NCI-H774 (cell line): ENCODE measurements at regions not wholly inside any gene's neighbourhood (a gene's known extent, or its start where the extent isn't known, plus 50 kb on each side); places are given as distances from the start of the nearest gene placed in this dataset.
"Not testable (repeated sequence)": the region's sequence is repeated elsewhere in the genome, so short reads cannot be mapped to it uniquely, and the experiment has no call there.

Experiments used
- DNase-seq: peaks from one replicate; lab custom pipeline; 2025; lab: John Stamatoyannopoulos, UW

GRCh38 chr2:7641272-7641671 is 724.1 kb downstream of the RNF144A start:
- DNase-seq: not testable (repeated sequence)

DNA sequence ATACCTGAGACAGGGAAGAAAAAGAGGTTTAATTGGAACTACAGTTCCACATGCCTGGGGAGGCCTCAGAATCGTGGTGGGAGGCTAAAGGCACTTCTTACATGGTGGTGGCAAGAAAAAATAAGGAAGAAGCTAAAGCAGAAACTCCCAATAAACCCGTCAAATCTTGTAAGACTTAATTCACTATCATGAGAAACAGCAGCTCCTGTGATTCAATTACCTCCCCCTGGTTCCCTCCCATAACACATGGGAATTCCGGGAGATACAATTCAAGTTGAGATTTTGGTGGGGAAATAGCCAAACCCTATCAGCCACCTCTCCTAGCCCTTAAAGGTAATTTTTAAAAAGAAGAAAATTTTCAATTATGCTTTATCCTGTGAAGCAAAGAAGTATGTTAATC is 728.8 kb downstream of the RNF144A start:
- no peak for DNase-seq

- DNase-seq: no peak
These were observed 729.4 kb downstream of the RNF144A start for GRCh38 chr2:7646661-7647060.

GRCh38 chr2:7648221-7648795 is 731.1 kb downstream of the RNF144A start:
- no peak for DNase-seq

DNA sequence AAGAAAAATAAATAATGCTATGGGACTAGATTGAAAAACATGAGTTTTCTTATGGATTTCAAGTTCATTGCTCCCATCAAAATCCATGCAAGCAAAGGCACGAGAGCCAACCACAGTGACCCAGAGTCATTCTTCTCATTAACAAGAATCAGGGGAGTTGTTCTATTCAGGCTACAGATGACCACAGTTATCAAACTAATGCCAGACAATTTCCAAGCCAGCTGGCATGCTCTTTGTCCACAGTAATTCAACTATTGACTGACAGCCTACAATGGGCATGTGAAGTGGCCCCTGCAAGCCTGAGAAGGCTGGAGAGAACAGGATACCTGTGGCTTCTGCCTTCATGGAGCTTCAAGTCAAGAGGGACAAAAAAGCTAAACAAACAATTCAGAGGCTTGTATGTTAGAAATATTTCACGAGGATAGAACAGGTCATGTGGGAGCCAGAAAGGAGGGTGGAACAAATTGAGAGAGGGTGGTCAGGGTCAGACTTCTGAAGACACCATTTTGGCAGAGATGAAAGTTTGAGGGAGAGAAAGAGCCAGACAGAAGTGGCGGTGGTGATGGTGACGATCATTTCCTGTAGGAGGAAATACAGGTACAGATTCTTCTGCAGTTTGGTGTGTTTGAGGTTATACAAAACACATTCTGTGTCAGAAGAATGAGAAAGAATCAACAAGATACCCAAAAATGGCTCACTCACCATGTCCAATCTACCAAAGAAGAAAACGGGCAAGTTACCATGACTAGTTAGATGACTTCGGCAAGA is 732.4 kb downstream of the RNF144A start:
- no peak for DNase-seq

DNA sequence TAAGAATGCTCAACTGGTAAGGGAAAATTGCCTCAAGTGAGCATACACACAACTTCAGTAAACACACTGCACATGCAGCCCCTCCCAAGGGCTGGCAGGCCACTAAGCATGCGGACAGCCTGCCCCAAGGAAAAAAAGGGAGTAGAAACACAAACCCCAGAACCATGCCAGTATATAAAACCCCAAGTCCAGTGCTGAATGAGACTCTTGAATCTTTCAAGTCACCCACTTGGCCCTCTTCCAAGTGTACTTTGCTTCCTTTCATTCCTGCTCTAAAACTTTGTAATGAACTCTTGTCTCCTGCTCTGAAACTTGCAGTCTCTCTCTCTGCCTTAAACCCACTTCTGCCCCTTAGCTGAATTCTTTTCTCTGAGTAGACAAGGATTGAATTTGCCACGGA is 736.4 kb downstream of the RNF144A start:
- no peak for DNase-seq

GRCh38 chr2:7655629-7656028 is 738.4 kb downstream of the RNF144A start:
- no peak for DNase-seq

- not testable (repeated sequence) for DNase-seq
These were observed 740.3 kb downstream of the RNF144A start for GRCh38 chr2:7657526-7657925.

DNA sequence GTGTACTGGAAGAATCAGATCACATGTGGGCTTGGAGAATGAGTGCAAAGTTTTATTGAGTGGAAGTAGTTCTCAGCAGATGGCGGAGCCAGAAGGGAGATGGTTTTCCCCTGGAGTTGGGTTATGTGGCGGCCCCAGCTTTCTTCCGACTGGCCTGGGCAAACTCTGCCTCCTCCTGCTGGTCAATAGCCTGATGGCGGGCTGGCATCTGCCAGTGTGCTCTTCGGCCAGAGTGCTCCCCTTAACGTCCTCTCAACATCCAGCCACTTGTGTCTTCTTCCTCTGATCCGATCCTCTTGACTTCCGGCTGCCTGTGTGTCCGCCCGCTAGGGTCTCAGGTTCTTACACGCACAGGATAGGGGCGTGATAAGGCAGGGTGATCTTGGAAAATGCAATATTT is 741.3 kb downstream of the RNF144A start:
- DNase-seq: no peak

- no peak for DNase-seq
These were observed 743.6 kb downstream of the RNF144A start for GRCh38 chr2:7660816-7661215.

- DNase-seq: no peak
These were observed 744.3 kb downstream of the RNF144A start for GRCh38 chr2:7661502-7661901.

- no peak for DNase-seq
These were observed 748.7 kb downstream of the RNF144A start for GRCh38 chr2:7665880-7666279.

DNA sequence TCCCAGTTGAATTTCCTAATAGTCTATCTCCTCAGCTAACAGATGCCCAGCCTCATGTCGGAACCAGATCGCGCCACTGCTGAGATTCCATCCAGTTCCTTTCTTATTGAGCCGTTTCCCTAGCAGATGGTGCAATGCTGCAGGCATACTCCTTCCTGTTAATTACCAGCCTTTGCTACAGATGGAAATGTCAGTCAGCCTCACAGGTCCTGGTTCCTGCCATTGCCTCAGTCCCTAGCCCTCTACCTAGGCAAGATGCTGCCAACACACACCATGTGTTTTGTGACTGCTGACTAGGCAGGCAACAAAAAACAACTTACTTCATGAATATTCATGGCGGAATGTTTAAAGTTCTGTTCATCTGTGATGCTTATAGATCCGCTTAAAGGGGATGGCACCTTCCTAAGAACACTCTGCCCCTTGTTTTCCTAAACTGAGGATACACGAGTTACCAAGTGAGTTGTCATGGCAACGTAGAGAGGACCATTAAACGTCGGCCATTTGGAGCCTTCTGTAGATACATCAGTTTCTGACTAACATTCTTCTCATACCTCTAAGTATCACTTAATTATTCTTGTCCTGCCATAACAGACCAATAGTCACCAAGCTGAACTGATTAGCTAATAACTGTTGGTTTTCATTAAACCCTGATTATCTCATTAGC is 749.5 kb downstream of the RNF144A start:
- DNase-seq: no peak

GRCh38 chr2:7667260-7667757 is 750.1 kb downstream of the RNF144A start:
- no peak for DNase-seq

- no peak for DNase-seq
These were observed 753.9 kb downstream of the RNF144A start for GRCh38 chr2:7670905-7671641.

DNA sequence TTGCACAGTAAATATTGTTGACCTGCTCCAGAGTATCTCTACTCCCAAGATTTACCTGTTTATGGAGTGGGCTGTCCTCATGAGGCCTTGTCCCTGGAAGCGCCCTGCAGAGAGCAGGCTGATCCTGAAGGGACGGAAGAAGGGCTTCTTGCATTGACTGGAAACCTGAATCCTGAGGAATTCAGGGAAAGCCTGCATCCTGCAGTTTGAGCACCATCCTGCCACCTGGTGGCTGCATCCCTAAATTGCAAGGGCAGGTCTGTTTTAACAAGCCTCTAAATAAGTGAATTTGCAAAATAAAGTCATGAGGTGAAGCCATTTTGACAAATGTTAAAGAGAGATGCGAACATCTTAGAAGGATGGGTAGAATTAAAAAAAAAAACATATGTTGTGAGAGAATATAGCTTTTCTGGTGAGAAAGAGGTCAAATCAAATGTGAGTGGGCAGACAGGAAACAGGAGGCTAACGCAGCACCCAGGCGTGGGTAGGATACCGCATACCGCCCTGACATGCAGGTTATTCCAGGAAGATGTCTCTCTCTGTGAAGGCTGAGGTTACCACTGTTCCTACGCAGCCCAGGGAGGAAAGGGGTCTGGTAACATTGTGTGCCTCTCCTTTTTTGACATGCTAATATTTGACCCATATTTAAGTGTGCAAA is 754.9 kb downstream of the RNF144A start:
- no peak for DNase-seq

GRCh38 chr2:7672685-7673071 is 755.5 kb downstream of the RNF144A start:
- DNase-seq: no peak

DNA sequence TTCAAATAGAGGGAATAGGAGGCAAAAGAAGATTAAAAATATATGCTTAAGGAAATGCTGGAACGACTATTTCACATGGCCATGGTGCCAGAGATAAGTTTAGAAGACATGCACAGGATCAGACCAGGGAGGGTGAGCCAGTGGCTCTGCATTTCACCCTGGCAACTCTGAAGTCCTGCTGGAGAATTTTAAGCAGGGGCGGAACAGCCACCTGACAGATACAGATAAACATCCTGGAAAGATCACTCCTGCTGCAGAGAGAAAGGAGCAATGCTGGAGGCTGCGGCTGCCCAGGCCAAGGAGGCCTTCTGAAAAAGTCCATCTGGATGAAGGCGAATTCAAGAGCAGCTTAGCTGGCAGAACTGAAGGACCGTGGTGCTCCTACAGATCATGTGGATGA is 755.9 kb downstream of the RNF144A start:
- DNase-seq: no peak

DNA sequence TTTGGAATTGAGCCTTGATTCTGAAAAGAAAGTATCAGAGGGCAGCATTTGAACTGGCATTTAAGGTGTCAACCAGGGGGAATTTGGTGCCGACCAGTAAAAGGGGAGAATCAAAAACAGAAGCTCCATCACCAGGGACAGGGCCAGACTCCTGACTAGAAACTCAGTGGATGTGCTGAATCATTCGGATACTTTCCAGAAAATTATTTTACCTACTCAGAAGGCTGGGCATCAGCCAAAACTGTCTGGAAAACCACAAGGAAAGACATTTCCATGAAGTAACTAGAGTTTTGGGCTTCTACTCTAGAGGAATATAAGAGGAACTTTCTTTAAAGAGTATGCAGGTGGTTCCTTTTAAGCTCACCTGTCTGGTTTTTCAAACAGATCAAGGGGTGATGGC is 756.6 kb downstream of the RNF144A start:
- DNase-seq: no peak

DNA sequence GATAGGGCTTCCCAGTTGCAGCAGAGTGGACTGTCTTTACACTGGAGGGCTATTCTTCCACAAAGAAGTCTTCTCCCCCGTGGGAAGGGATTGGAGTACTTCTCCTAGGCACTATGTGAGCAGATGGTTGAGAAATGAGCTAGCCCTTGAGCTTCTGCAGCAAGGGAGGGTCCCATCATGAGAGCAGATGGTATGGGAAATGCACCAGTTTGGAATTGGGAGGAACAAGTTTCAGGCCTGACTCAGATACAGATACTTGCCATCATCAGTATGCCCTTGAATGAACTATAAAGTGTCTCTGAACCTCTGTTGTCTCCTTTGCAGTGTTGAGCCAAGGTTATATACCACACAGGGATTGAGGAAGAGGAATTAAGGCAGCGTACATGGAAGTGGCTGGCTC is 757.4 kb downstream of the RNF144A start:
- DNase-seq: no peak

DNA sequence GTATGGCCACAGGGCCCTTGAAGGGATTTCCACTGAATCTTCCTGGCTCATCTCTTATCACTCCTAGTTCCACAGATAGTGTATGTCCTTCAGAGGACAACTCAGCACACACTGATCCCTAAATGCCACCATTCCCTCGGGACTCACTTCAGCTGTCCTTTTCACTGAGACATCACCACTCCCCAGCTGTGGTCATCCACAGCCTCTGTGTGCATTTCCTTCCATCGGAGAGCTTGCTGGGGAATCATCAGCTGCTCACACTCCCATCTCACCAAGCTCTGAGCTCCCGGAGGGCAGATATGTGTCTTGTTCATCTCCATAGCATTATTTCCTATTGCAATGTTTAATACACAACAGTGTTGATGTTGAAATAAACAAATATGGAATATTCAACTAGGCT is 759.5 kb downstream of the RNF144A start:
- no peak for DNase-seq

- no peak for DNase-seq
These were observed 764.8 kb downstream of the RNF144A start for GRCh38 chr2:7681881-7682461.
